Gastroesophageal sphincter (tissue), 3 donors: ENCODE measurements at regions not wholly inside any gene's neighbourhood (a gene's known extent, or its start where the extent isn't known, plus 50 kb on each side); places are given as distances from the start of the nearest gene placed in this dataset.

Source experiments
- POLR2A ChIP-seq, 2 donors: fragments of 450-650 bp; IDR thresholded peaks; one replicate each; pipeline ENCODE4 v1.6.1; 2017; ENCODE audit warnings: antibody characterized with exemption in 2 of 2, mild to moderate bottlenecking in 2 of 2, moderate library complexity in 1 of 2
- TF ChIP-seq, protein P1 (sequence below), 4 experiments: fragments of 200-600 bp in 2 of 4; fragments of 450-650 bp in 2 of 4; sonication (generic) in 1 of 4; IDR thresholded peaks; one replicate each; pipeline ENCODE4 v1.5.1; 2017 to 2019; ENCODE audit warnings: antibody characterized with exemption in 4 of 4, mild to moderate bottlenecking in 2 of 4, moderate library complexity in 2 of 4

GRCh38 chr13:86877441-86877840 lies 793.7 kb upstream of the SLITRK5 start:
- TF ChIP-seq, protein P1, sequence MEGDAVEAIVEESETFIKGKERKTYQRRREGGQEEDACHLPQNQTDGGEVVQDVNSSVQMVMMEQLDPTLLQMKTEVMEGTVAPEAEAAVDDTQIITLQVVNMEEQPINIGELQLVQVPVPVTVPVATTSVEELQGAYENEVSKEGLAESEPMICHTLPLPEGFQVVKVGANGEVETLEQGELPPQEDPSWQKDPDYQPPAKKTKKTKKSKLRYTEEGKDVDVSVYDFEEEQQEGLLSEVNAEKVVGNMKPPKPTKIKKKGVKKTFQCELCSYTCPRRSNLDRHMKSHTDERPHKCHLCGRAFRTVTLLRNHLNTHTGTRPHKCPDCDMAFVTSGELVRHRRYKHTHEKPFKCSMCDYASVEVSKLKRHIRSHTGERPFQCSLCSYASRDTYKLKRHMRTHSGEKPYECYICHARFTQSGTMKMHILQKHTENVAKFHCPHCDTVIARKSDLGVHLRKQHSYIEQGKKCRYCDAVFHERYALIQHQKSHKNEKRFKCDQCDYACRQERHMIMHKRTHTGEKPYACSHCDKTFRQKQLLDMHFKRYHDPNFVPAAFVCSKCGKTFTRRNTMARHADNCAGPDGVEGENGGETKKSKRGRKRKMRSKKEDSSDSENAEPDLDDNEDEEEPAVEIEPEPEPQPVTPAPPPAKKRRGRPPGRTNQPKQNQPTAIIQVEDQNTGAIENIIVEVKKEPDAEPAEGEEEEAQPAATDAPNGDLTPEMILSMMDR (IDR thresholded peaks at IDR 0.05), result no peak
- TF ChIP-seq POLR2A (IDR thresholded peaks at IDR 0.05), result no peak
